22Rv1 (cell line): ENCODE measurements at regions not wholly inside any gene's neighbourhood (a gene's known extent, or its start where the extent isn't known, plus 50 kb on each side); places are given as distances from the start of the nearest gene placed in this dataset.

ENCODE experiments used
- CTCF ChIP-seq: fragments of 450-650 bp; IDR thresholded peaks from 2 replicates; pipeline ENCODE4 v1.5.1; 2017; ENCODE audit warnings: mild to moderate bottlenecking
- ZFX ChIP-seq: fragments of 450-650 bp; IDR thresholded peaks from 2 replicates; pipeline ENCODE4 v1.6.1; 2017; ENCODE audit warnings: antibody characterized with exemption, borderline replicate concordance

DNA sequence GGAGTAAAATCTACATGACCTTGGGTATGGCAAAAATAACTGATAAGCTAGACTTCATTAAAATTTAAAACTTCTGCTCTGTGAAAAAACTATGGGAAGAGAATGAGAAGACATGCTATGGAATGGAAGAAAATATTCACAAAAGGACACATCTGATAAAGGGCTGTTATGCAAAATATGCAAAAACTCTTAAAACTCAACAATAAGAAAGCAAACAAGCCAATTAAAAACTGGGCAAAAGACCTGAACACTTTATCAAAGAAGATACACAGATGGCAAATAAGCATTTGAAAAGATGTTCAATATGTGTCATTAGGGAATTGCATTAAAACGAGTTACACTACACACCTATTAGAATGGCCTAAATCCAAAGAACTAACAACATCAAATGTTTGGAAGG, 439.5 kb downstream of the EFNA5 start:
- TF ChIP-seq CTCF = no peak
- TF ChIP-seq ZFX = no peak
